ENCODE measurements at regions not wholly inside any gene's neighbourhood (a gene's known extent, or its start where the extent isn't known, plus 50 kb on each side); places are given as distances from the start of the nearest gene placed in this dataset.

DNA sequence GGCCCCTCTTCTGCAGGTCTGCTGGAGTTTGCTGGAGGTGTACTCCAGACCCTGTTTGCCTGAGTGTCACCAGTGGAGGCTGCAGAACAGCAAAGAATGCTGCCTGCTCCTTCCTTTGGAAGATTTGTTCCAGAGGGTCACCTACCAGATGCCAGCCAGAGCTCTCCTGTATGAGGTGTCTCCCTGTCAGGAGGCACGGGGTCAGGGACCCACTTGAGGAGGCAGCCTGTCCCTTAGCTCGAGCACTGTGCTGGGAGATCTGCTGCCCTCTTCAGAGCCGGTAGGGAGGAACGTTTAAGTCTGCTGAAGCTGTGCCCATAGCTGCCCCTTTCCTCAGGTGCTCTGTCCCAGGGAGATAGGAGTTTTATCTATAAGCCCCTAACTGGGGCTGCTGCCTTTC lies 207.9 kb downstream of the FAT3 start:
- TF ChIP-seq CREB1 (IDR thresholded peaks at IDR 0.05; ENCODE audit: low read depth) (no peak), YY1 (IDR thresholded peaks at IDR 0.05; ENCODE audit: low read depth) (no peak), TEAD4 (IDR thresholded peaks at IDR 0.05) (no peak), ZBTB7A (IDR thresholded peaks at IDR 0.05; ENCODE audit: low read depth) (no peak), EP300 (IDR thresholded peaks at IDR 0.05; ENCODE audit: borderline replicate concordance) (no peak), CEBPB (IDR thresholded peaks at IDR 0.05) (no peak)
- TF ChIP-seq, protein P1, sequence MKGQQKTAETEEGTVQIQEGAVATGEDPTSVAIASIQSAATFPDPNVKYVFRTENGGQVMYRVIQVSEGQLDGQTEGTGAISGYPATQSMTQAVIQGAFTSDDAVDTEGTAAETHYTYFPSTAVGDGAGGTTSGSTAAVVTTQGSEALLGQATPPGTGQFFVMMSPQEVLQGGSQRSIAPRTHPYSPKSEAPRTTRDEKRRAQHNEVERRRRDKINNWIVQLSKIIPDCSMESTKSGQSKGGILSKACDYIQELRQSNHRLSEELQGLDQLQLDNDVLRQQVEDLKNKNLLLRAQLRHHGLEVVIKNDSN (IDR thresholded peaks at IDR 0.05) = no peak
